ENCODE measurements at regions not wholly inside any gene's neighbourhood (a gene's known extent, or its start where the extent isn't known, plus 50 kb on each side); places are given as distances from the start of the nearest gene placed in this dataset.

DNA sequence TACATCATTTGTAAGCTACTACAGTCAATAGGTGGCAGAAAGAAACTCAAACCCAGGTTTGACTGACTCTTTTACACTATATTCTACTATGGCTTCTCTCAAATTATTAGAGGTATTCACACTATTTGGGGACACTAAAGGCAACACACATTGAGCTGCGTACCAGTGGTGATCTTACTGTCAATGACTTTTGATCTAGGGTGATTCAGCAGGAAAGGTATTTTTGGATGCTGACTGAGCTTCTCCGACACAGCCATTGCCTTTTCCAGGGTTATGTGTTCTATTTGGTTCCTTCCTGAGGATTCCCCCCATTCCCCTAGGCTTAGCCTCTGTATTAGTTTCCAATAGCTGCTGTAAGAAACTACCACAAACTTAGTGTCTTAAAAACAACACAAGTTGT, 73.2 kb upstream of the JAK1 start:
- Histone ChIP-seq H4K20me1 (ENCODE audit: control insufficient read depth, extremely low read depth, insufficient read depth, low read length) (no peaks in the 10 kb centered on the region), H2AFZ (ENCODE audit: control insufficient read depth, low read length) (no peak overlapping the region), H3K9me1 (ENCODE audit: control insufficient read depth, extremely low read depth, insufficient read depth, low read length) (no peaks in the 10 kb centered on the region), H3K4me1 (ENCODE audit: control insufficient read depth, extremely low read depth, insufficient read depth, low read length) (no peaks in the 10 kb centered on the region), H3K9ac (ENCODE audit: control insufficient read depth, extremely low read depth, insufficient read depth, low read length) (no peak overlapping the region), H3K36me3 (ENCODE audit: control insufficient read depth in 2 of 2, extremely low read depth in 1 of 2, insufficient read depth in 2 of 2, low read length in 2 of 2) (no peaks in the 10 kb centered on the region), H3K79me2 (ENCODE audit: control insufficient read depth, insufficient read depth, low read length) (no peaks in the 10 kb centered on the region), H3K27me3 (ENCODE audit: control insufficient read depth, extremely low read depth, insufficient read depth, low read length) (no peaks in the 10 kb centered on the region), H3K4me3 (ENCODE audit: control insufficient read depth in 2 of 3, extremely low read depth in 1 of 3, insufficient read depth in 2 of 3, low read depth in 1 of 3, low read length in 3 of 3) (no peak overlapping the region), H3K27ac (ENCODE audit: control insufficient read depth, insufficient read depth, low read length) (no peak overlapping the region), H3K9me3 (ENCODE audit: control insufficient read depth, low read depth, low read length) (no peaks in the 10 kb centered on the region), H3K4me2 (ENCODE audit: control insufficient read depth, extremely low read depth, insufficient read depth, low read depth, low read length) (no peak overlapping the region)
- TF ChIP-seq EZH2 (IDR thresholded peaks at IDR 0.05; ENCODE audit: low read length), result no peak
- TF ChIP-seq, protein P1, sequence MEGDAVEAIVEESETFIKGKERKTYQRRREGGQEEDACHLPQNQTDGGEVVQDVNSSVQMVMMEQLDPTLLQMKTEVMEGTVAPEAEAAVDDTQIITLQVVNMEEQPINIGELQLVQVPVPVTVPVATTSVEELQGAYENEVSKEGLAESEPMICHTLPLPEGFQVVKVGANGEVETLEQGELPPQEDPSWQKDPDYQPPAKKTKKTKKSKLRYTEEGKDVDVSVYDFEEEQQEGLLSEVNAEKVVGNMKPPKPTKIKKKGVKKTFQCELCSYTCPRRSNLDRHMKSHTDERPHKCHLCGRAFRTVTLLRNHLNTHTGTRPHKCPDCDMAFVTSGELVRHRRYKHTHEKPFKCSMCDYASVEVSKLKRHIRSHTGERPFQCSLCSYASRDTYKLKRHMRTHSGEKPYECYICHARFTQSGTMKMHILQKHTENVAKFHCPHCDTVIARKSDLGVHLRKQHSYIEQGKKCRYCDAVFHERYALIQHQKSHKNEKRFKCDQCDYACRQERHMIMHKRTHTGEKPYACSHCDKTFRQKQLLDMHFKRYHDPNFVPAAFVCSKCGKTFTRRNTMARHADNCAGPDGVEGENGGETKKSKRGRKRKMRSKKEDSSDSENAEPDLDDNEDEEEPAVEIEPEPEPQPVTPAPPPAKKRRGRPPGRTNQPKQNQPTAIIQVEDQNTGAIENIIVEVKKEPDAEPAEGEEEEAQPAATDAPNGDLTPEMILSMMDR (optimal IDR thresholded peaks at IDR 0.05 in 1 of 3, IDR thresholded peaks at IDR 0.05 in 1 of 3, conservative IDR thresholded peaks at IDR 0.05 in 1 of 3; ENCODE audit: extremely low read depth in 1 of 3, insufficient read depth in 2 of 3, low read length in 3 of 3), result no peak
- dilution Hi-C loops (cut with MboI; ENCODE audit: extremely low pct_ligation_motif_present, low sequenced_read_pairs), result no loop called here
- no peak for FAIRE-seq
- no peak for DNase-seq (ENCODE audit: low read depth, low spot score)

DNA sequence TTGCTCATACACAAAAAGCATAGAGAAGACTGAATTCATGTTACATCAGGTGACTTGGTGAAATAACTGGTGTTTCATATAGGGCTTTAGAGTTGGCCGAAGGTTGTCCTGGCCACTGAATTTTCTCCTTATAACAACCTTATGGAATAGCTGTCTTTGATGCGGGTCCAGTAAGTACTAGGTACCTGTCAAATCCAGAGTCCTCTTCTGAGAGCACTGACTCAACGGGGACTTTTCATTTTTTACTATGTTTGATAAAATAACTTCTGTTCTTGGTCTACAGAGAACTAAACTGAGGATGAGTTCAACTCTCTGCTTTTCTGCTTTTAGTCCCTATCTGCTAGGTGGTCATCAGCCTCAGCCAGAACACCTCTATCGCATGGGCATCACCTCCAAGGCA, 76.1 kb upstream of the JAK1 start:
- no peaks in the 10 kb centered on the region for H3K9me1 ChIP-seq (ENCODE audit: control insufficient read depth, extremely low read depth, insufficient read depth, low read length)
- H3K27ac ChIP-seq (ENCODE audit: control insufficient read depth, insufficient read depth, low read length), result no peak overlapping the region
- no peak overlapping the region for H3K4me2 ChIP-seq (ENCODE audit: control insufficient read depth, extremely low read depth, insufficient read depth, low read depth, low read length)
- no peak for DNase-seq (ENCODE audit: low read depth, low spot score)
- H3K79me2 ChIP-seq (ENCODE audit: control insufficient read depth, insufficient read depth, low read length), result no peaks in the 10 kb centered on the region
- H2AFZ ChIP-seq (ENCODE audit: control insufficient read depth, low read length), result no peak overlapping the region
- H3K27me3 ChIP-seq (ENCODE audit: control insufficient read depth, extremely low read depth, insufficient read depth, low read length), result no peaks in the 10 kb centered on the region
- H3K4me3 ChIP-seq (ENCODE audit: control insufficient read depth in 2 of 3, extremely low read depth in 1 of 3, insufficient read depth in 2 of 3, low read depth in 1 of 3, low read length in 3 of 3), result no peak overlapping the region
- no peaks in the 10 kb centered on the region for H3K36me3 ChIP-seq (ENCODE audit: control insufficient read depth in 2 of 2, extremely low read depth in 1 of 2, insufficient read depth in 2 of 2, low read length in 2 of 2)
- H3K4me1 ChIP-seq (ENCODE audit: control insufficient read depth, extremely low read depth, insufficient read depth, low read length), result no peaks in the 10 kb centered on the region
- no peaks in the 10 kb centered on the region for H3K9me3 ChIP-seq (ENCODE audit: control insufficient read depth, low read depth, low read length)
- no peaks in the 10 kb centered on the region for H4K20me1 ChIP-seq (ENCODE audit: control insufficient read depth, extremely low read depth, insufficient read depth, low read length)
- no peak for FAIRE-seq
- dilution Hi-C loops (cut with MboI; ENCODE audit: extremely low pct_ligation_motif_present, low sequenced_read_pairs), result no loop called here
- no peak overlapping the region for H3K9ac ChIP-seq (ENCODE audit: control insufficient read depth, extremely low read depth, insufficient read depth, low read length)
- no peak for TF ChIP-seq EZH2 (IDR thresholded peaks at IDR 0.05; ENCODE audit: low read length)
- TF ChIP-seq, protein P1 (optimal IDR thresholded peaks at IDR 0.05 in 1 of 3, IDR thresholded peaks at IDR 0.05 in 1 of 3, conservative IDR thresholded peaks at IDR 0.05 in 1 of 3; ENCODE audit: extremely low read depth in 1 of 3, insufficient read depth in 2 of 3, low read length in 3 of 3), result no peak

Data from keratinocyte (primary cell).